Ramos (cell line): ENCODE measurements at regions not wholly inside any gene's neighbourhood (a gene's known extent, or its start where the extent isn't known, plus 50 kb on each side); places are given as distances from the start of the nearest gene placed in this dataset.

Source experiments
- in situ Hi-C: fragments of 300-500 bp; cut with MboI; formaldehyde crosslinking; loops from one replicate; pipeline ENCODE4 v1.14.3; 2022; ENCODE audit warnings: low sequenced_read_pairs; ENCODE audit not compliant: unreplicated experiment

DNA sequence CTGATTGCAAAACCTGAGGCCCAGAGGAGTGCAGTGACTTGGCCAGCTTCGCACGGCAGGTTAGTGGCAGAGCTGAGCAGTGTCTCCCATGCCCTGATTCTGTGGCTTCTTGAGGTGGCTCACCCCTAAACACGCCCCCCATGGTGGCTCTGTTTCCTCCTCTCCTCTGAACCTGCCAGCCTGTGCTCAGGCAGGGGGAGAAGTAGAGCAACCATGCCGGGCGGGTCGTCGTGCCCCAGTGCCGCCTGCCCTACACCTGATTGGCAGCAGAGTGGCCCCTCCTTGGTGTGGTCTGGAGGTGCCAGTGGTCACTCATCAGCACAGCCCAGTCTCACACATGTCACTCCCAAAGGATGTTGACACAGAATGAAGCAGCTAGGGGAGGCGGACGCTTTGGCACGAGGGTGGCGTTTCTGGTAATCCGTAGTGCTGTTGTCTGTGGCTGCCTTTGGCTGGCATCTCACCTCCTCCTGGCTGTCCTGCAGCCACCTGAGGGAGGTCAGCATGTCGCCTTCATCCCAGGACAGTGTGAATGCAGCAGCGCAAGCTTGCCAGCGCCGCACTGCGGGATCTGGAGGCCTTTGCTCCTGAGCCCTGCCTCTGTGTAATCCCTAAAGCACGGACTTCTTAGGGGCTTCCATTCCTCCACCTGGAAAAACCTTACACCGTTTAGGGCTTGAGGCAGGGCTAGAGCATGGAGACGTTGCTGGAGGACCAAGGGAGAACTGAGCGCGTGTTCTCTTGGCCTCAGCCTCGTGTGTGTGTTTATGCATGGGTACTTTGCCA is 294.7 kb downstream of the SEC14L1 start:
- in situ Hi-C loops = loop anchor here (25.0 kb wide), 1 partner anchor 1327 kb away; no protein-coding TSS in a partner anchor

GRCh38 chr17:77436058-77436442 is 295.3 kb downstream of the SEC14L1 start:
- in situ Hi-C loops = loop anchor here (25.0 kb wide), 1 partner anchor 1326 kb away; no protein-coding TSS in a partner anchor

- in situ Hi-C loops = loop anchor here (25.0 kb wide), 1 partner anchor 1326 kb away; no protein-coding TSS in a partner anchor
Observed at GRCh38 chr17:77436481-77436880, 295.7 kb downstream of the SEC14L1 start.

DNA sequence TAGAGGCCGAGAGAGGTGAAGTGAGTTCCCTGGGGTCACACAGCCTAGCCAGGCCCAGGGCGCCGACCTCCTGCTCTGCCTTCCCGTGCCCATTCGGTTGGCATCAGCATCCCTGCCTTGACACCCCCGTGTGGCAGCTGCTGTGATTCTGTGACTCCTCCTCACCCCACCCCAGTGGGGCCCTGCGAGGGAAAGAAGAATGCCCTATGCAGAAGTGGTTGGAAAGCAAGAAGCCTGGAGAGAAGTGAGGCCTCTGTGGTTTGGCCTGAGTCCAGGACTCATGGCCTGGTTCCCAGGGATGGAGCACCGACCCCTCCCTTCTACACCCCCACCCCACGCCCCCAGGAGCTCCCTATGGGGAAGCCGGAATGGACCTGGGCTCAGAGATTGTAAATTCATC is 296.2 kb downstream of the SEC14L1 start:
- in situ Hi-C loops = loop anchor here (25.0 kb wide), 1 partner anchor 1325 kb away; no protein-coding TSS in a partner anchor

DNA sequence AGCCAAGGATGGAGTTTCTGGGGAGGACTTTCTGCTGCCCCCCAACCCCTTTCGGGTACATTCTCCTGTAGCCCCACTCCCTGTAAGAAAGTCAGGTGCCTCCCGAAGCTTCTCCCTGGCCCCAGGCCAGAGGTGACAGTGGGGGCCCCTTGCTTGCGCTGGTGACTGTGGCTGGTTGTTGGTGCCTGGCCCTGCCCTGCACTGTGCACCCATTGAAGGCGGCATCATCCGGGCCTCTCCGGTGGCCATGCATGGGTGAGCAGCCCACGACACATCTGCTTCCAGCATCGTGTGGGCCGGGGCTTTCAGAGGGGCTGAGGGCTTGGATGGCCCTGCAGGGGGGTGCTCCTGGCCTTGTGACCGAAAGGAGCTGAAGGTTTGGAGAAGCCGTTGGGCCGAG is 297.0 kb downstream of the SEC14L1 start:
- in situ Hi-C loops = loop anchor here (25.0 kb wide), 1 partner anchor 1325 kb away; no protein-coding TSS in a partner anchor

GRCh38 chr17:77438241-77439188 is 297.7 kb downstream of the SEC14L1 start:
- in situ Hi-C loops = loop anchor here (25.0 kb wide), 1 partner anchor 1324 kb away; no protein-coding TSS in a partner anchor

GRCh38 chr17:77439189-77440018 is 298.6 kb downstream of the SEC14L1 start:
- in situ Hi-C loops = loop anchor here (25.0 kb wide), 1 partner anchor 1323 kb away; no protein-coding TSS in a partner anchor

DNA sequence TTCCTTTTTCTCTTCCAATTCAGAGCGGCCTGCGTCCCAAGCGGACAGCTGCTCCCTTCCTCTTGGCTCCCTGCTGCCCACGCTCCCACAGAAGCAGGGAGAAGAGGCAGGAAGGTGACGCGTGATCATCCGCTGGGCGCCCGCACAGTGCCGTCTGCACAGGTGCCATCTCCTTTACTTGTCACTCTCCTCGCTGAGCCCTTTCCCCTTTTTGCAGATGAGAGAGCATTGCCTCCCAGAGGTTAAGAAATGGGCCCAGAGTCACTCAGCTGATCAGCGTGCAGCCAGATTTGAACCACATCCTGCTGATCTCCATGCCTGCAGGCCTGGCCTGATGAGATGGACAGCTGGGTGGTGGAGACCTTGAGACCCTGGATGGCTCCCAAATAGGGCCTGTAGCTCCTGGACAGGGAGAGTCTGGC is 299.8 kb downstream of the SEC14L1 start:
- in situ Hi-C loops = loop anchor here (25.0 kb wide), 1 partner anchor 1322 kb away; no protein-coding TSS in a partner anchor

GRCh38 chr17:77441130-77441920 is 300.6 kb downstream of the SEC14L1 start:
- in situ Hi-C loops = loop anchor here (25.0 kb wide), 1 partner anchor 1321 kb away; no protein-coding TSS in a partner anchor

- in situ Hi-C loops = loop anchor here (25.0 kb wide), 1 partner anchor 1320 kb away; no protein-coding TSS in a partner anchor
Observed at GRCh38 chr17:77441940-77442339, 301.2 kb downstream of the SEC14L1 start.

DNA sequence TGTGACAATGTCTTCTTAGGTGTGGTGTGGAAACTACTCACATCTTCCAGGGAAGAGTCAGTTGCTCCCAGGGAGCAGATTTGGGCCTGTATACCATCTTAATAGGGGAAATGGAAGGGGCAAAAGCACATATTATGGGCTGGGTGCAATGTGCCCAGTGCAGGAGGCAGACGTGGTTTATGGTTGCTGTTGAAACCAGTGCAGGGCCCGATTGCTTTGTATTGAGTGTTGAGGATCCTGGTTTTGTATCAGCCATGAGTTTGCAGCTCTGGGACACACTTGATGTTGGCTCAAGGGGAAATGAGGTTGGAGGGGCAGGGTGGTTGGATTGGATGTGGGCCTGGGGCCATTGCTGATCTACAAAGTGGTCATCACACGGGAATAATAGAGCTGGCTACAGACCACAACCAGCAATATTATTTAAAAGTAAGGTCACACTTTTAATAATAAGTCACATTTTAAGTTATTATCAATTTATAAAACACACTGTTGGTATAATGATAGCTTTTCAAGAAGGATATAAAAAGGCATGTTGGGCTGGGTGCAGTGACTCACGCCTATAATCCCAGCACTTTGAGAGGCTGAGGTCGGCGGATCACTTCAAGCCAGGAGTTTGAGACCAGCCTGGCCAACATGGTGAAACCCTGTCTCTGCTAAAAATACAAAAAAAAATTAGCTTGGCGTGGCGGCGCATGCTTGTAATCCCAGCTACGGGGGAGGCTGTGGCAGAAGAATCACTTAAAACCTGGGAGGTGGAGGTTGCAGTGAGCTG is 302.4 kb downstream of the SEC14L1 start:
- in situ Hi-C loops = loop anchor here (25.0 kb wide), 1 partner anchor 1319 kb away; no protein-coding TSS in a partner anchor

DNA sequence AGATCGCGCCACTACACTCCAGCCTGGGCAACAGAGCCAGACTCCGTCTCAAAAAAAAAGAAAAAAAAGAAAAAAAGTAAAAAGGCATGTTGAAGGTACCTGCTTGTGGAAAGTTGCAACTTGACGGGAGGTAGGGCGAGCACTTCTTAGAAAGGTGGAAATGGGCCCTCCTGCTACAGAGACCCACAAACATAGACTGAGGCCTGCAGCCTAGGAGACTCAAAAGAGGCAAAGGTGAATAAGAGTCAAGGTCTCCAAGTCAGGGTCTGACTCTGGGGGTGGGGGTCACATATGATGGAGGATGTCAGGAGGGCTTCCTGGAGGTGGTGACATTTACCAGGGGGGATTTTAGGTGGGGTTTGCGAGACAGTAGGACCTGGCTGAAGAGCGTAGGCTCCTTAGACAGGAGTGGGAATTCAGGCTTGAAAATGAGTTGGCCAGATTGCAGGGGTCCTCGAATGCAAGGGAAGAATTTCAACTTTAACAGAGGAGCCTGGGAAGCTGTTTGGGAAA is 303.0 kb downstream of the SEC14L1 start:
- in situ Hi-C loops = loop anchor here (25.0 kb wide), 1 partner anchor 1318 kb away; no protein-coding TSS in a partner anchor

GRCh38 chr17:77444628-77444983 is 303.8 kb downstream of the SEC14L1 start:
- in situ Hi-C loops = loop anchor here (25.0 kb wide), 1 partner anchor 1318 kb away; no protein-coding TSS in a partner anchor

- in situ Hi-C loops = loop anchor here (25.0 kb wide), 1 partner anchor 1317 kb away; no protein-coding TSS in a partner anchor
Observed at GRCh38 chr17:77444984-77445759, 304.4 kb downstream of the SEC14L1 start.

DNA sequence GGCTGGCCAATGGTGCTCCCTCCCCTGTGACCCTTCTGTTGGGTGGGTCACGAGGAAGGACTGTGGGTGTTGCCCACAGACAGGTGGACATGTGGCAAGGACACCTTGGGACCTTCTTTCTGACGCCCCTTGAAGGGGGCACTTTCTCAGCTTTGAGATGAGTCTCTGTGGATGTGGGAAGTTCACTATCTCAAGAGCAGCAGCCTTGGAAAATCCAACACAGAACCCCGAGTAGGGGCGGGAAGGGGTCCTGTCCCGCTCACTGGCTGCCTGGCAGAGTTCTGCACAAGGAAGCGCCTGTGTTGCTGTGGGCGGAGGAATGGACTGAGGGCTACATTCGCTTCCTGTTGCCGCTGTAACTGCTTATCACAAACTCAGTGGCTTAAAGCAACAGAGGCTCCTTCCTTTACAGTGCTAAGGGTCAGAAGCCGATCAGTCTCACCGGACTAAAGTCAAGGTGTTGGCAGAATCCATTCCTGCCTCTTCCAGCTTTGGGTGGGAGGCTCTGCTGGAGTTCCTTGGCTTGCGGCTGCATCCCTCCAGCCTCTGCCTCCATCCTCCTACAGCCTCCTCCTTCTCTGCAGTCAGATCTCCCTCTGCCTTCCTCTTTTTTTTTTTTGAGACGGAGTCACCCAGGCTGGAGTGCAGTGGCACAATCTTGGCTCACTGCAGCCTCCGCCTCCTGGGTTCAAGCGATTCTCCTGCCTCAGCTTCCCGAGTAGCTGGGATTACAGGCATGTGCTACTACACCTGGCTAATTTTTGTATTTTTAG is 305.2 kb downstream of the SEC14L1 start:
- in situ Hi-C loops = loop anchor here (25.0 kb wide), 1 partner anchor 1316 kb away; no protein-coding TSS in a partner anchor
